ENCODE measurements at regions not wholly inside any gene's neighbourhood (a gene's known extent, or its start where the extent isn't known, plus 50 kb on each side); places are given as distances from the start of the nearest gene placed in this dataset.

DNA sequence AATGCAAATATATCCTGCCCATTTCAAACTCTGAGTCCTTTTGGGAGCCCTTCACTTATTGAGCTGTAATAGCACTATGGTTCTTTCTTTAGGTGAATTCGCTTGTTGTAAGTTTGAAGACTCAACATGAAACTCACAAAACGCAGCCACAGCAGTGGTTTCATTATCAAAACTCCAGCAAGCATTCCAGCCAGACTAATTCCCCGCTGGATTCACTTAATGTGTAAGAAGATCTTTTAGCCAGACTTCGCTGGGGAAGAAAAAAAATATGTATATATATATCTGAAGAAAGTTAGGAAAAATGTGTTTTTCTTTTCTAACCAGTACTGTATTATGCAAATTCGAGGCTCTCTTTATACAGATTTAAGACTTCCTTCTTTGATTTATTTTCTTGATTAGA is 241.1 kb downstream of the WNT5A start:
- Mint-ChIP-seq H3K4me3 (no peak overlapping the region), H3K4me1 (no peaks in the 10 kb centered on the region), H3K9me3 (peaks cover 13% of the 10 kb centered on the region), H3K36me3 (no peaks in the 10 kb centered on the region), H3K27me3 (no peaks in the 10 kb centered on the region), H3K27ac (no peak overlapping the region)
- no peak for ATAC-seq

DNA sequence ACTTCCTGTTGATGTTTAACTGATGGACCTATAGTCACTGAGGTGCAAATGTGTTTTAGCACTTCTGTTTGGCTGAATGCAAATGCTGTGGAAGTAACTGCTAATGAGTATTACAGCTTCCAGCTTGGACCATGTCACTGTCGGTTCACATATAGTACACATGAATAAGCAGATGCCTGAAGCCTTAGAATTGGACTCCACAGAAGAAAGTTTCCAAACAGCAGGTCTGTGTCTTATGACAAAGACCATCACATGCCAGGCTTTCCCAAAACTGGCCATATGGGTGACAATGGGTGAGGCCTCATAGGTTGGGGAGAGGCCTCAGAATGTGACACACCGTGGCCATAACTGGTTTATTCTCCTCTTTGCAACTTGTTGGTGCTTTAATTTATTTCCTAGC is 241.8 kb downstream of the WNT5A start:
- no peaks in the 10 kb centered on the region for H3K27me3 Mint-ChIP-seq
- H3K4me1 Mint-ChIP-seq = no peaks in the 10 kb centered on the region
- H3K27ac Mint-ChIP-seq = no peak overlapping the region
- no peak for ATAC-seq
- no peaks in the 10 kb centered on the region for H3K36me3 Mint-ChIP-seq
- peaks cover 10% of the 10 kb centered on the region for H3K9me3 Mint-ChIP-seq
- H3K4me3 Mint-ChIP-seq = no peak overlapping the region

DNA sequence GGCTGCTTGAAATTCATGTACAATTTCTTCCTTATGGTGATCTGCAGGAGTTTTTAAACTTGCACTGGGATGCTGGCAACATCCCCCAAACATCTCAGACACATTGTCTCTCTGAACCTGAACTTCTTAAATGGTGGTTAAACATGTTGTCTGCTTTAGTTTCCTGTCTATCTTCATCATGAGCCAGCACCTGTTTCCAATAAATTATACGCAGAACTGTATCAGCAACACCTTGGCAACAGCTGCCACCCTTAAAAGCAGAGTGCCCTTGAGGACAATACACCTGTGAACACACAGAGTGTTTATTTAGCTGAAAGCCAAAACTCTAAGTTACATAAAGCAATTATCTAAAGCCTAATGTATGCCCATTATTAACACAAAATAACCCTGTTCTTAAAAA is 242.9 kb downstream of the WNT5A start:
- H3K4me3 Mint-ChIP-seq = no peak overlapping the region
- H3K4me1 Mint-ChIP-seq = no peaks in the 10 kb centered on the region
- H3K36me3 Mint-ChIP-seq = no peaks in the 10 kb centered on the region
- no peak overlapping the region for H3K27ac Mint-ChIP-seq
- no peak for ATAC-seq
- H3K9me3 Mint-ChIP-seq = peaks cover 9% of the 10 kb centered on the region
- H3K27me3 Mint-ChIP-seq = no peaks in the 10 kb centered on the region

DNA sequence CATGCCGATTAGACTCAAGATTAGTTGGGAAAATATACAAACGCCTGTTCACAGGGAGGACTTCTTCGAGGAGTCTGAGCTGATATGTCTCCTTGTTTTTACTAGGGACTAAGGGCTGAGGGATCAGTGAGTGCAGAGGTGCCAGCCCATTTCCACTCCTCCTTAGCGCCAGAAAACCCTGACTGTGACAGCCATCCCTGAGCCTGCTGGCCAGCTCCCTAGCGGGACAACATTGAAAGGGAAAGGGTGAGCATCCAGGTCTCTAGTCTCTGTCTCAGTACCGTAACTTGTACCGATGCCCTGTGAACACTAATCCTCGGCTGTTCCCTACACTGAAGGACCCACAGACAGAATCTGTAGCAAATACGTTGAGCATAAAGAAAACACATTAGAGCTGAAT is 243.4 kb downstream of the WNT5A start:
- ATAC-seq = no peak

DNA sequence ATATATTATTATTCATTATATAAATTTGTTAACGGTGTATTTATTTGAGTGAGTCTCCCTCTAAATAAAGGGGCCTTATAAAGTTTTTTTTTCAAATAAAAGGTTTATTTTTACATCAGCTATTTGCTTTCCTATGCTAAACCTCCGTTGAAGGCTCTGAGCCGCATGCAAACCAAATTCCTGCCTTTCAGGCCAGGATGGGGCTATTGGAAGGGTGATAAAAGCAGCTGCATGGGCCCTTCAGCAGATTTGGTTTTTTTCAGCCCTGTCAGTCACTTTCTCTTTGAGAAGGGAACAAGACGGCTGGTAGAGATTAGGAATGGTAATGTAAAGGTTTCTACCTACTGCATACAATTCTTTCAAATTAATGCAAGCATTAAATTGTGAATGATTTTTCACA is 244.2 kb downstream of the WNT5A start:
- peaks cover 1% of the 10 kb centered on the region for H3K9me3 Mint-ChIP-seq
- H3K4me1 Mint-ChIP-seq = no peaks in the 10 kb centered on the region

More for the DNA sequence above, 243.4 kb downstream of the WNT5A start:
- Mint-ChIP-seq H3K27ac (no peak overlapping the region), H3K4me3 (no peak overlapping the region), H3K9me3 (peaks cover 4% of the 10 kb centered on the region), H3K4me1 (no peaks in the 10 kb centered on the region), H3K36me3 (no peaks in the 10 kb centered on the region), H3K27me3 (no peaks in the 10 kb centered on the region)

DNA sequence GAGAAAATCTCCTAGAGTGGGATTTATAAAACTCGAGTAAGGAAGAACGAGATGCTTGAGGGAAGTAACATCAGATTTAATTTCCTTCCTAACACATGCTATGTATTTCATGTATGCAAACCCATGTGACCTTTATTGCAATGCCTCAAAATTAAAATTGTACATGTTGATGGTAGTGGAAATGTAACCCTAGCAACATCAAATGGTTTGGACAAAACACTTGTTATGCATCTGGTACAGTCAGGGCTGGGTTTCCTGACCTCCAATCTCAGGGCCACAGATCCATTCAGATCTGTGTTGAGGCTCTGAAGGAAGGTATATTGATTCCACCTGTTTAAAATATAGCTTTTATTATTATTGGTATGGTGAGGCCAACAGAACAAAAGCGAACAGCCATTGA is 246.0 kb downstream of the WNT5A start:
- Mint-ChIP-seq H3K4me3 (no peak overlapping the region), H3K27me3 (no peaks in the 10 kb centered on the region), H3K36me3 (no peaks in the 10 kb centered on the region), H3K9me3 (no peaks in the 10 kb centered on the region), H3K4me1 (no peaks in the 10 kb centered on the region), H3K27ac (no peak overlapping the region)
- no peak for ATAC-seq

More for the DNA sequence above, 244.2 kb downstream of the WNT5A start:
- no peak for ATAC-seq
- no peak overlapping the region for H3K4me3 Mint-ChIP-seq
- no peaks in the 10 kb centered on the region for H3K36me3 Mint-ChIP-seq
- H3K27ac Mint-ChIP-seq = no peak overlapping the region
- no peaks in the 10 kb centered on the region for H3K27me3 Mint-ChIP-seq

DNA sequence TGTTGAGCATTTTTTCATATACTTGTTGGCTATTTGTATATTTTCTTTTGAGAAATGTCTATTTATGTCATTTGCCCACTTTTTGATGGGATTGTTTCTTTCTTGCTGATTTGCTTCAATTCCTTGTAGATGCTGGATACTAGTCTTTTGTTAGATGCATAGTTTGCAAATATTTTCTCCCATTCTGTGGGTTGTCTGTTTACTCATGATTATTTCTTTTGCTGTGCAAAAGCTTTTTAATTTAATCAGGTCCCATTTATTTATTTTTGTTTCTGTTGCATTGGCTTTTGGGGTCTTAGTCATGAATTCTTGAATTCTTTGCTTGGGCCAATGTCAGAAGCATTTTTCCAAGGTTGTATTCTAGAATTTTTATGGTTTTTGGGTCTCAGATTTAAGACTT is 251.7 kb downstream of the WNT5A start:
- Mint-ChIP-seq H3K27me3 (no peaks in the 10 kb centered on the region), H3K4me1 (no peaks in the 10 kb centered on the region), H3K36me3 (no peaks in the 10 kb centered on the region), H3K4me3 (no peak overlapping the region), H3K9me3 (peaks cover 4% of the 10 kb centered on the region), H3K27ac (no peak overlapping the region)
- no peak for ATAC-seq

DNA sequence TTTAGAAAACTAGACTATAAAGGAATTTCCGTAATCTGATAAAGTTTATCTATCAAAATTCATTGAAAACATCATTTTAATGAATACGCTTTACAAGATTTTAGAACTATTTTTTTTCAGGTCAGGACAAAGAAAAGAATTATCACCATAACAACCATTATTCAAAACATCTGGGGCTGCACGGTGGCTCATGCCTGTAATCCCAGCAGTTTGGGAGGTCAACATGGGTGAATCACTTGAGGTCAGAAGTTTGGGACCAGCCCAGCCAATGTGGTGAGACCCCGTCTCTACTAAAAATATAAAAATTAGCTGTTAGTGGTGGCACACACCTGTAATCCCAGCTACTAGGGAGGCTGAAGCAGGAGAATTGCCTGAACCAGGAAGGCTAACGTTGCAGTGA is 260.4 kb downstream of the WNT5A start:
- Mint-ChIP-seq H3K9me3 (peaks cover 3% of the 10 kb centered on the region), H3K4me1 (no peaks in the 10 kb centered on the region), H3K4me3 (no peak overlapping the region), H3K27ac (no peak overlapping the region), H3K27me3 (peaks cover 18% of the 10 kb centered on the region), H3K36me3 (no peaks in the 10 kb centered on the region)
- no peak for ATAC-seq

DNA sequence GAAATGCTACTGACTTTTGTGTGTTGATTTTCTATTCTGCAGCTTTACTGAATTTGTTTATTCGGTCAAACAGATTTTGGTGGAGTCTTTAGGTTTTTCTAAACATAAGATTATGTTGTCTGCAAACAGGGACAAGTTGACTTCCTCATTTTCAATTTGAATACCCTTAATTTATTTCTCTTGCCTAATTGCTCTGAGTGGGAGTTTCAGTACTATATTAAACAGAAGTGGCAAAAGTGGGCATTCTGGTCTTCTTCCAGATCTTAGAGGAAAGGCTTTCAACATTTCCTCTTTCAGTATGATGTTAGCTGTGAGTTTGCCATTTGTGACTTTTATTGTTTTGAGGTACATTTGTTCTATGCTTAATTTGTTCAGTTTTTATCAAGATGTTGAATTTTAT is 268.5 kb downstream of the WNT5A start:
- Mint-ChIP-seq H3K27ac (no peak overlapping the region), H3K9me3 (peaks cover 19% of the 10 kb centered on the region), H3K4me3 (no peak overlapping the region), H3K36me3 (no peaks in the 10 kb centered on the region), H3K27me3 (no peaks in the 10 kb centered on the region), H3K4me1 (no peaks in the 10 kb centered on the region)
- ATAC-seq = no peak

DNA sequence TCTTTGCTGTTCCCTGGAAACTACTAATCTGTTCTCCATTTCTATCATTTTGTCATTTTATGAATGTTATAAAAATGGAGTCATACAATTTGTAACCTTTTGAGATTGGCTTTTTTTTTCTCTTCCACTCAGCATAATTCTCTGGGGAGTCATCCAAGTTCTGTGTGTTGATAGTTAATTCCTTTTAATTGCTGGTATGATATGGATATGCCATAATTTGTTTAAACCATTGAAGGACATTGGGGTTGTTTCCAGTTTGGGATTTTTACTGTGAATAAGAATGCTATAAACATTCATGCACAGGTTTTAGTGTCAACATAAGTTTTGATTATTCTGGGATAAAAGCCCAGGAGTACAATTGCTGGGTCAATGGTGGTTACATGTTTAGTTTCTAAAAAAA is 279.4 kb downstream of the WNT5A start:
- H3K4me3 Mint-ChIP-seq = no peak overlapping the region
- no peak for ATAC-seq
- no peak overlapping the region for H3K27ac Mint-ChIP-seq
- H3K36me3 Mint-ChIP-seq = no peaks in the 10 kb centered on the region
- peaks cover 9% of the 10 kb centered on the region for H3K9me3 Mint-ChIP-seq
- no peaks in the 10 kb centered on the region for H3K27me3 Mint-ChIP-seq
- H3K4me1 Mint-ChIP-seq = no peaks in the 10 kb centered on the region

DNA sequence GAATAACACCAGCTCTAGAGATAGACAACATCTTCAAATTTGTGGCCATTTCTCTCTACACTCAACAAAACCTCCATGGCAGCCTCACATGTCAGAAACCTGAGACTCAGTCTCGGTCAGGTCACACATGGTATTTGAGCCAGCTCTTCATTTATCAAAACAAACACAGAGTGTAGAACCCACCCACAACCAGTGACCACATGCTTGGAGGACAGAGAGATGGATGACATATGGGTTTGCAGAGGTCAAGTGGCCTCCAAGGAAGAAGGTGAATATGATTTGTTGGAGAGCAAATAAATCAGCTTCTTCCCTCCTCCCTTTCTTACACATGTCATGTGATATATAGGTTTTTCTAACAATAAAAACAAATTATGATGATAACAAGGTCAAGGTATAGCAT is 278.1 kb upstream of the LRTM1 start:
- no peaks in the 10 kb centered on the region for H3K4me1 Mint-ChIP-seq
- H3K4me3 Mint-ChIP-seq = no peak overlapping the region
- no peak overlapping the region for H3K27ac Mint-ChIP-seq
- ATAC-seq = no peak
- H3K9me3 Mint-ChIP-seq = peaks cover 5% of the 10 kb centered on the region
- H3K36me3 Mint-ChIP-seq = no peaks in the 10 kb centered on the region
- H3K27me3 Mint-ChIP-seq = no peaks in the 10 kb centered on the region

DNA sequence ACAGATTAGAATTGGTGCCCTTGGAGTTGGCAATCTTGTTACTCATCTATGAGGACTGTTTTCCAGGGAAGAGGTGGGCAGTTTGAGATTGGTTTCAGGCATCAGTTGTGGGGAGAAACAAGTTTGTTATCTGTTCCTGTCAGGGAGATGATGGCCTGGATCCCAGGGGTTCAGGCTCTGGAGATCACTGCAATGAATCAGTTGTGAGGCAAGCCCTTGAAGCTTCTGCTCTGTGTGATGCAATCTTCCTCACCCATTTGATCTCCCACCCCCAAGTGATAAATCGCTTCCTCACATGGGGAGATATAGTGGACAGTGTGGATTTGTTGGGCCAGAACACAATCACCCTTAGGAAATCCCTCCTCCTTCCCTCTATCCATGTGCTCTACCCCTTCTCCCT is 276.6 kb upstream of the LRTM1 start:
- Mint-ChIP-seq H3K27ac (no peak overlapping the region), H3K4me3 (no peak overlapping the region), H3K9me3 (no peaks in the 10 kb centered on the region), H3K36me3 (no peaks in the 10 kb centered on the region), H3K4me1 (no peaks in the 10 kb centered on the region), H3K27me3 (no peaks in the 10 kb centered on the region)
- ATAC-seq = no peak

DNA sequence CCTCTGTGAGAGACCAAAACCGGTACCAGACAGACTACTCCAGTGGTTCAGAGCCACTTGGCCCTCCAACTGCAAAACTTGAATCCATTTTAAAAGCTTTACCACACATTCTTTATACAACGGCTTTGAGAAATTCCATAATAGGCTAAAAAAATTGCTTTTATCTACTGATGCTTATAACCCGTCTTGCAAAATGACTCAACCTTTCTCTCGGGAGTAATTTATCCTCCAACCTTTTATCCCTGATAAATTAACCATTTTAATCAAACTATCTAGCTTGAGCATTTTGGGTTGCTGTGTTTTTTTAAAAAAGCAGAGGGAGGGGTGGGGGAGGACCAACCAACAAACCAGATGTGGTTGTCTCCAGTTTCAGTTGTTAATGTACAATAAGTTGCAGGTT is 275.7 kb upstream of the LRTM1 start:
- no peak overlapping the region for H3K4me3 Mint-ChIP-seq
- no peaks in the 10 kb centered on the region for H3K27me3 Mint-ChIP-seq
- no peaks in the 10 kb centered on the region for H3K9me3 Mint-ChIP-seq
- no peak overlapping the region for H3K27ac Mint-ChIP-seq
- no peaks in the 10 kb centered on the region for H3K4me1 Mint-ChIP-seq
- no peak for ATAC-seq
- no peaks in the 10 kb centered on the region for H3K36me3 Mint-ChIP-seq

DNA sequence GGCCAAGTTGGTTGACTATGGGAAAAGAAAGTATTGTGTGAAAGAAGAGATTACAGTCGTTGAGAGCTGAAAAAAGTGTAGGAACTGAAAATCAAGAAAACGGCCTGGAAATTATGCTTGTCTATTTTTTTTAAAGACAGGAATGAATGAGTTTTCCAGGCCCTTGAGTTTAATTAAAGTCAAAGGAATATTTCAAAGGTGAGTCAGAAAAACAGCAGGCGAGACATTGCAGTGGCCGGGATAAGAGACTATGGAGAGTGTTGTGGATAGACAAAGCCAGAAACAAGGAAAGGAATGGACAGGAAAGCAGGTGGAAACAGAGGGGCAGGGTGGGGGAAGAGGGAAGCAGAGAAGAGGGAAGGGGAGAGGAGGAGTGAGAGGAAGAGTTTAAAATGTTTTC is 275.1 kb upstream of the LRTM1 start:
- no peaks in the 10 kb centered on the region for H3K9me3 Mint-ChIP-seq
- ATAC-seq = no peak
- no peaks in the 10 kb centered on the region for H3K36me3 Mint-ChIP-seq
- H3K27me3 Mint-ChIP-seq = no peaks in the 10 kb centered on the region
- no peaks in the 10 kb centered on the region for H3K4me1 Mint-ChIP-seq
- H3K27ac Mint-ChIP-seq = no peak overlapping the region
- H3K4me3 Mint-ChIP-seq = no peak overlapping the region

DNA sequence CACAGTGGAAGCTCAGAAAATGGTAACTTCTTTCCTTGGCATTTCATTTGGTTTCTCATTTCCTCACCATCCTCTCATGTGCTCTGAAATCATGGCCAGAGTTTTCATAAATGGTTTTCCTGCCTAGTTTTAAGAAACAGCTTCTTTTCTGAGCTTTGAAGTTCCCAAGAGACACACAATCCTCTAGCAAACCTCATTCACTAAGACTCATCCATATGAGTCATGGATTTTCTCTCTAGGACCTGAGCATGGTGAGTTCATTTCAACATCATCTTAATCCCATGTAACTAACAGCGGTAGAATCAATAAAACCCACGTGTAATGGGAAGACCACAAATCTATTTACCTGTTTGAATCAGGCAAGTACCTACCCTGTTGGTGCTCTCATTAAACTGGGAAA is 274.5 kb upstream of the LRTM1 start:
- no peaks in the 10 kb centered on the region for H3K27me3 Mint-ChIP-seq
- H3K4me3 Mint-ChIP-seq = no peak overlapping the region
- H3K36me3 Mint-ChIP-seq = no peaks in the 10 kb centered on the region
- no peak overlapping the region for H3K27ac Mint-ChIP-seq
- H3K9me3 Mint-ChIP-seq = no peaks in the 10 kb centered on the region
- no peaks in the 10 kb centered on the region for H3K4me1 Mint-ChIP-seq
- ATAC-seq = no peak

DNA sequence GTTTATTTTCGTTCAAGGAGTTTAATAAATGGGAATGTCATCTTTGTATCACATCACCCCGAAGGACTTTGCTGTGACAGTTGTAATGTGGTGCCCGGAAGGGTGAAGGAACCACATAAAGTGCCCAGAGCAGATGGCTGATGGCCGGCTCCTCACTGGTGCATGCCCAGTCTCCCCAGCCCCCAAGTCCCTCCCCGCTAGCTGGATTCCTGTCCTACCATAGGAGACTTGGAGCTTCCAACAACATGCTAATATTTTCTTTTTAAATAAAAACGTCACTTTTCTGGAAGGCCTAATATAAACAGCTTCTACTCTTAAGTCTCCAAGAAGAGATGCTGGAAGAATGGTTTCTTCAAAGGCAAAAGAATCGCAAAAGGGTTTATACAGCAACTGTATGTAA is 273.9 kb upstream of the LRTM1 start:
- H3K36me3 Mint-ChIP-seq = no peaks in the 10 kb centered on the region
- H3K4me3 Mint-ChIP-seq = no peak overlapping the region
- H3K9me3 Mint-ChIP-seq = no peaks in the 10 kb centered on the region
- H3K27me3 Mint-ChIP-seq = no peaks in the 10 kb centered on the region
- ATAC-seq = no peak
- no peak overlapping the region for H3K27ac Mint-ChIP-seq
- no peaks in the 10 kb centered on the region for H3K4me1 Mint-ChIP-seq

DNA sequence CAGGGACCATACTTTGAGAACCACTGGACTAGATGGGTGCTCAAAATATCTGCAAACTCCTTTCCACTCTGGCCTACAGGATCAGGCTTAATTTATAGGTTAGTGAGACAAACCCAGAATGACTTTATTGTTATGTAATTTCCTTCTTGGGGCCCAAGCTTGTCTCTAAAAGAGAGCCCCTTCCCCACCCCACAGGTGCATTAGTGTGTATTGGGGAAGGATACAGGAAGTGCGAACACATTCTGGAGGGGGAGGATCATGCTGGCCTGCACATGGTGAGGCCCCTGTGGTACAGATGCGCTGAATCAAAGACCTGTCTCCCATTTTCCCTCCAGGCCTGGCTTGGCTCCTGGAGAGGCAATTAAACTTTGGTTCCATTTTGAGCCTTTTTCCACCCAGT is 273.0 kb upstream of the LRTM1 start:
- H3K4me3 Mint-ChIP-seq = no peak overlapping the region
- no peak overlapping the region for H3K27ac Mint-ChIP-seq

More for the DNA sequence above, 273.0 kb upstream of the LRTM1 start:
- no peaks in the 10 kb centered on the region for H3K36me3 Mint-ChIP-seq
- H3K4me1 Mint-ChIP-seq = no peaks in the 10 kb centered on the region
- no peaks in the 10 kb centered on the region for H3K27me3 Mint-ChIP-seq
- no peak for ATAC-seq
- H3K9me3 Mint-ChIP-seq = no peaks in the 10 kb centered on the region
